ENCODE measurements at regions not wholly inside any gene's neighbourhood (a gene's known extent, or its start where the extent isn't known, plus 50 kb on each side); places are given as distances from the start of the nearest gene placed in this dataset.

DNA sequence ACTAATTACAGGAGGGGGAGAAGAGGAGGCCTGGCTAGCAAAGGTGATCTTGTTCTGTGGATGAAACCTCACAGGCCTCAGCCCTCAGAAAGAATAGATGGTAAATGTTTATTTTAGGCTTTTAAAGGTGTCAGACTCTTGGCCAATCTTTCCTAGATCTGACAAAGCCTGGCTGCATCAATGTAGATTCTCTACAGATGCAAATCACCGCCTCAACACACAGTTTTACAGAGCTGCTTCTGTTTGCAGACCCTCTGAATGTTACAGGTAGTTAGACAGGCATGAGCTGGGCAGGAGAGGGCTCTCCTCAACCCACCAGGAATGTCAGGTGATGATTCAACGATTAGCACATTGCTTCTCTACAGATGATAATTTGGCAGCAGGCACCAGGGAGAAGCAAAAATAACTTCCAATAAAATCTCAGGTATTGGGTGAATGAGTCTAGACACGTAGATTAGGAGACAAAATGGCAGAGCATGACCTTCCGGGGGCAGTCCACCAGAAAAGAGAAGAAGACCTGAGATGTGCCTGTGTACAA lies 105.4 kb upstream of the VANGL1 start:
- no peaks in the 10 kb centered on the region for H3K27me3 ChIP-seq (ENCODE audit: insufficient read depth)
- 90% methylated on average over 4 of the region's 4 CpGs for WGBS (ENCODE audit: low lambda C conversion rate)
- H3K4me3 ChIP-seq (ENCODE audit: low read depth in 2 of 2, low read length in 1 of 2): no peak overlapping the region
- H3K9me2 ChIP-seq: no peaks in the 10 kb centered on the region
- H2AFZ ChIP-seq (ENCODE audit: low read depth): no peak overlapping the region
- no peak overlapping the region for H3K4me2 ChIP-seq
- H4K20me1 ChIP-seq (ENCODE audit: insufficient read depth): no peaks in the 10 kb centered on the region
- no peaks in the 10 kb centered on the region for H3K36me3 ChIP-seq (replicated peaks in 1 of 2; ENCODE audit: control insufficient read depth in 1 of 2, insufficient read depth in 2 of 2, low read length in 1 of 2)
- H3K27ac ChIP-seq (ENCODE audit: low read depth in 2 of 2, low read length in 1 of 2): no peak overlapping the region
- no peaks in the 10 kb centered on the region for H3K9me3 ChIP-seq
- ChIA-PET CTCF (interaction anchor here (1.1 kb wide), 1 partner anchor 67 kb away, joined by 3 read pairs; no protein-coding TSS in a partner anchor), POLR2A (no interaction called here)
- no peaks in the 10 kb centered on the region for H3F3A ChIP-seq (replicated peaks; ENCODE audit: insufficient read depth)
- no peaks in the 10 kb centered on the region for H3K79me2 ChIP-seq (ENCODE audit: insufficient read depth)
- DNase-seq: no peak
- no peak for TF ChIP-seq USF2 (IDR thresholded peaks at IDR 0.05; ENCODE audit: borderline replicate concordance, low read depth, low read length)
- no peak for TF ChIP-seq POLR2AphosphoS5 (IDR thresholded peaks at IDR 0.05; ENCODE audit: low read depth, low read length)
- no peak for TF ChIP-seq REST (IDR thresholded peaks at IDR 0.05; ENCODE audit: low read depth, low read length)
- TF ChIP-seq GATA2 (CRISPR knock-in tag; IDR thresholded peaks at IDR 0.05): no peak
- no peak for TF ChIP-seq NFIC (IDR thresholded peaks at IDR 0.05; ENCODE audit: borderline replicate concordance)
- TF ChIP-seq TEAD4 (IDR thresholded peaks at IDR 0.05; ENCODE audit: borderline replicate concordance, insufficient read depth): no peak
- TF ChIP-seq USF1 (IDR thresholded peaks at IDR 0.05; ENCODE audit: borderline replicate concordance, low read depth): no peak
- H3K4me1 ChIP-seq (ENCODE audit: control insufficient read depth in 1 of 2, insufficient read depth in 2 of 2, low read depth in 1 of 2, low read length in 1 of 2): peaks cover 0 to 2% of the 10 kb centered on the region in 2 experiments; a peak in 3 of 4 replicates
- H3K9ac ChIP-seq: no peak overlapping the region

- ChIA-PET POLR2A (no interaction called here), CTCF (interaction anchor here (1.1 to 3.2 kb wide), 3 partner anchors 61 to 481 kb away, joined by 3 to 11 read pairs (median 6); no protein-coding TSS in a partner anchor)
- no peaks in the 10 kb centered on the region for H3K36me3 ChIP-seq (replicated peaks in 1 of 2; ENCODE audit: control insufficient read depth in 1 of 2, insufficient read depth in 2 of 2, low read length in 1 of 2)
- H3K4me2 ChIP-seq: no peak overlapping the region
- no peaks in the 10 kb centered on the region for H3K27me3 ChIP-seq (ENCODE audit: insufficient read depth)
- H3K9me2 ChIP-seq: no peaks in the 10 kb centered on the region
- H3K9me3 ChIP-seq: no peaks in the 10 kb centered on the region
- no peak overlapping the region for H2AFZ ChIP-seq (ENCODE audit: low read depth)
- H3K79me2 ChIP-seq (ENCODE audit: insufficient read depth): no peaks in the 10 kb centered on the region
- 83% methylated on average over 1 of the region's 1 CpG for WGBS (ENCODE audit: low lambda C conversion rate)
- H4K20me1 ChIP-seq (ENCODE audit: insufficient read depth): no peaks in the 10 kb centered on the region
- no peak overlapping the region for H3K27ac ChIP-seq (ENCODE audit: low read depth in 2 of 2, low read length in 1 of 2)
- DNase-seq: no peak
- H3F3A ChIP-seq (replicated peaks; ENCODE audit: insufficient read depth): peaks cover 7% of the 10 kb centered on the region
- no peak overlapping the region for H3K4me3 ChIP-seq (ENCODE audit: low read depth in 2 of 2, low read length in 1 of 2)
- H3K4me1 ChIP-seq (ENCODE audit: control insufficient read depth in 1 of 2, insufficient read depth in 2 of 2, low read depth in 1 of 2, low read length in 1 of 2): peaks cover 2 to 7% of the 10 kb centered on the region in 2 experiments; a peak in 3 of 4 replicates
- no peak overlapping the region for H3K9ac ChIP-seq
- TF ChIP-seq NFIC (IDR thresholded peaks at IDR 0.05; ENCODE audit: borderline replicate concordance) (no peak), MXI1 (IDR thresholded peaks at IDR 0.05; ENCODE audit: low read depth, low read length) (no peak), MEF2A (IDR thresholded peaks at IDR 0.05; ENCODE audit: borderline replicate concordance, low read depth) (no peak), TAF1 (IDR thresholded peaks at IDR 0.05; ENCODE audit: borderline replicate concordance, low read depth, low read length) (no peak), CHD2 (IDR thresholded peaks at IDR 0.05; ENCODE audit: low read length, partially characterized antibody) (no peak), CTCF (IDR thresholded peaks at IDR 0.05) (no peak), YY1 (IDR thresholded peaks at IDR 0.05; ENCODE audit: low read depth) (no peak), REST (IDR thresholded peaks at IDR 0.05; ENCODE audit: low read depth, low read length) (no peak), TEAD4 (IDR thresholded peaks at IDR 0.05; ENCODE audit: borderline replicate concordance, insufficient read depth) (no peak), SIN3A (IDR thresholded peaks at IDR 0.05; ENCODE audit: borderline replicate concordance, low read depth, low read length) (no peak)
These were observed 107.7 kb upstream of the VANGL1 start for GRCh38 chr1:115534106-115534505.
